Osteocyte (in vitro differentiated cells): ENCODE measurements at regions not wholly inside any gene's neighbourhood (a gene's known extent, or its start where the extent isn't known, plus 50 kb on each side); places are given as distances from the start of the nearest gene placed in this dataset.

Source experiments
- DNase-seq: peaks from one replicate; pipeline ENCODE4 v3.0.0; 2021; ENCODE audit warnings: mixed read lengths; ENCODE audit not compliant: unreplicated experiment; ENCODE audit errors: extremely low spot score
- H3K27ac Mint-ChIP-seq: one replicate; pipeline ENCODE4 v1.8.0; 2021; ENCODE audit warnings: mild to moderate bottlenecking, mixed read lengths; ENCODE audit not compliant: unreplicated experiment
- H3K27me3 Mint-ChIP-seq: one replicate; pipeline ENCODE4 v1.8.0; 2021; ENCODE audit warnings: mixed read lengths; ENCODE audit not compliant: unreplicated experiment
- H3K36me3 Mint-ChIP-seq: one replicate; pipeline ENCODE4 v1.8.0; 2021; ENCODE audit warnings: mixed read lengths; ENCODE audit not compliant: unreplicated experiment
- H3K4me1 Mint-ChIP-seq: one replicate; pipeline ENCODE4 v1.8.0; 2021; ENCODE audit warnings: mixed read lengths; ENCODE audit not compliant: unreplicated experiment
- H3K4me3 Mint-ChIP-seq: one replicate; pipeline ENCODE4 v1.8.0; 2021; ENCODE audit warnings: mild to moderate bottlenecking, moderate library complexity, mixed read lengths; ENCODE audit not compliant: unreplicated experiment
- H3K9me3 Mint-ChIP-seq: one replicate; pipeline ENCODE4 v1.8.0; 2021; ENCODE audit warnings: mixed read lengths; ENCODE audit not compliant: unreplicated experiment
- CTCF ChIP-seq: fragments of 200-600 bp; sonication (generic); IDR thresholded peaks from 2 replicates; pipeline ENCODE4 v1.5.0; 2021; ENCODE audit warnings: antibody characterized with exemption, mild to moderate bottlenecking, moderate library complexity

- DNase-seq, result no peak
- no peak overlapping the region for H3K4me3 Mint-ChIP-seq
Measured at GRCh38 chr10:35706959-35707358, 64.9 kb upstream of the FZD8 start.

GRCh38 chr10:35705671-35706070 is 63.6 kb upstream of the FZD8 start:
- no peak for TF ChIP-seq CTCF
- peaks cover 7% of the 10 kb centered on the region for H3K27me3 Mint-ChIP-seq
- H3K36me3 Mint-ChIP-seq, result no peaks in the 10 kb centered on the region
- no peak overlapping the region for H3K27ac Mint-ChIP-seq
- peaks cover 9% of the 10 kb centered on the region for H3K9me3 Mint-ChIP-seq
- H3K4me1 Mint-ChIP-seq, result peaks cover 1% of the 10 kb centered on the region
- no peak for DNase-seq
- no peak overlapping the region for H3K4me3 Mint-ChIP-seq

More at GRCh38 chr10:35706959-35707358, 64.9 kb upstream of the FZD8 start:
- Mint-ChIP-seq H3K9me3 (peaks cover 9% of the 10 kb centered on the region), H3K4me1 (peaks cover 1% of the 10 kb centered on the region), H3K27me3 (peaks cover 8% of the 10 kb centered on the region), H3K36me3 (no peaks in the 10 kb centered on the region), H3K27ac (no peak overlapping the region)
- TF ChIP-seq CTCF, result no peak

- Mint-ChIP-seq H3K4me3 (no peak overlapping the region), H3K36me3 (no peaks in the 10 kb centered on the region), H3K9me3 (peaks cover 9% of the 10 kb centered on the region), H3K4me1 (peaks cover 1% of the 10 kb centered on the region), H3K27ac (no peak overlapping the region), H3K27me3 (peaks cover 7% of the 10 kb centered on the region)
- TF ChIP-seq CTCF, result no peak
- DNase-seq, result no peak
Measured at GRCh38 chr10:35705051-35705450, 63.0 kb upstream of the FZD8 start.

- Mint-ChIP-seq H3K9me3 (peaks cover 9% of the 10 kb centered on the region), H3K36me3 (no peaks in the 10 kb centered on the region), H3K27me3 (peaks cover 10% of the 10 kb centered on the region), H3K4me1 (peaks cover 1% of the 10 kb centered on the region), H3K27ac (no peak overlapping the region), H3K4me3 (no peak overlapping the region)
- DNase-seq, result no peak
- no peak for TF ChIP-seq CTCF
Measured at GRCh38 chr10:35704401-35704800, 62.3 kb upstream of the FZD8 start.

GRCh38 chr10:35700487-35700882 is 58.4 kb upstream of the FZD8 start:
- peaks cover 29% of the 10 kb centered on the region for H3K27me3 Mint-ChIP-seq
- no peaks in the 10 kb centered on the region for H3K9me3 Mint-ChIP-seq
- TF ChIP-seq CTCF, result no peak
- H3K4me1 Mint-ChIP-seq, result no peaks in the 10 kb centered on the region
- H3K36me3 Mint-ChIP-seq, result no peaks in the 10 kb centered on the region
- DNase-seq, result no peak
- no peak overlapping the region for H3K4me3 Mint-ChIP-seq
- no peak overlapping the region for H3K27ac Mint-ChIP-seq
